ENCODE measurements at regions not wholly inside any gene's neighbourhood (a gene's known extent, or its start where the extent isn't known, plus 50 kb on each side); places are given as distances from the start of the nearest gene placed in this dataset.

- TF ChIP-seq POLR2A (IDR thresholded peaks at IDR 0.05) (no peak), CTCF (IDR thresholded peaks at IDR 0.05) (no peak)
These were observed 173.5 kb upstream of the SNX19 start for GRCh38 chr11:131089727-131090245.
